HCT116 (cell line): ENCODE measurements at regions not wholly inside any gene's neighbourhood (a gene's known extent, or its start where the extent isn't known, plus 50 kb on each side); places are given as distances from the start of the nearest gene placed in this dataset.

ENCODE experiments used
- ATAC-seq: fragments of 200-7000 bp; cut with Tn5 transposase; 2 replicates; pipeline ENCODE4 v1.9.1; 2020; ENCODE audit warnings: mild to moderate bottlenecking, moderate library complexity
- BruUV-seq: library from RNA; stranded (reverse); fragments of 400-500 nt; replicated peaks from 2 replicates; lab custom pipeline; 2021; lab: Mats Ljungman, UMichigan
- CTCF ChIA-PET: fragments of 300-600 bp; sonication (Branson Sonifier 250); formaldehyde crosslinking; loops from one replicate; lab custom pipeline; 2021; ENCODE audit warnings: antibody characterized with exemption; lab: Charles Lee
- POLR2A ChIA-PET: fragments of 300-600, 350-600 bp; sonication (Branson Sonifier 250); formaldehyde crosslinking; loops from one replicate; lab custom pipeline; 2021; ENCODE audit warnings: antibody characterized with exemption; lab: Charles Lee
- RAD21 ChIA-PET, 2 experiments: fragments of 300-600 bp; sonication (Branson Sonifier 250); formaldehyde crosslinking; loops; one replicate each; lab custom pipeline; 2023; ENCODE audit warnings: low total read pairs in 2 of 2; ENCODE audit not compliant: uncharacterized antibody in 2 of 2, unreplicated experiment in 2 of 2, low non-redundant PET in 1 of 2; lab: Charles Lee
- DNase-seq: peaks from one replicate; pipeline ENCODE4 v3.0.0-alpha.2; 2010; ENCODE audit warnings: low read depth, low spot score
- H2AFZ ChIP-seq: fragments of 200-600 bp; shearing (Covaris generic), sonication (generic); 2 replicates; pipeline ENCODE4 v1.6.1; 2017; ENCODE audit warnings: low read depth, mixed run types, mixed read lengths, antibody characterized with exemption, low read length; ENCODE audit not compliant: poor library complexity, severe bottlenecking
- H3K27ac ChIP-seq: 2 replicates; pipeline ENCODE4 v1.5.1; 2012; ENCODE audit warnings: low read depth, low read length
- H3K27me3 ChIP-seq: fragments of 200-600 bp; sonication (generic); 2 replicates; pipeline ENCODE4 v1.6.1; 2016; ENCODE audit warnings: mixed run types, low read length, mixed read lengths; ENCODE audit not compliant: insufficient read depth
- H3K36me3 ChIP-seq, 2 experiments: fragments of 200-500 bp in 1 of 2; fragments of 200-600 bp in 1 of 2; sonication (Bioruptor generic) in 1 of 2; sonication (generic) in 1 of 2; 2 replicates each; pipeline versions ENCODE4 v1.5.1 to v1.6.1; 2014 to 2016; ENCODE audit warnings: low read length in 2 of 2, inconsistent platforms in 1 of 2, mixed read lengths in 1 of 2, mixed run types in 1 of 2; ENCODE audit not compliant: insufficient read depth in 2 of 2, control insufficient read depth in 1 of 2
- H3K4me1 ChIP-seq, 2 experiments: fragments of 200-600 bp in 1 of 2; sonication (generic) in 1 of 2; 2 replicates each; pipeline versions ENCODE4 v1.5.1 to v1.6.1; 2012 to 2017; ENCODE audit warnings: low read length in 2 of 2, inconsistent platforms in 1 of 2, mild to moderate bottlenecking in 1 of 2, mixed read lengths in 1 of 2, mixed run types in 1 of 2, moderate library complexity in 1 of 2; ENCODE audit not compliant: insufficient read depth in 2 of 2, control insufficient read depth in 1 of 2
- H3K4me2 ChIP-seq: fragments of 200-600 bp; sonication (generic); 2 replicates; pipeline ENCODE4 v1.6.1; 2017; ENCODE audit warnings: mixed run types, low read length, mixed read lengths
- H3K4me3 ChIP-seq, 2 experiments: fragments of 200-600 bp in 1 of 2; sonication (generic) in 1 of 2; replicated peaks in 1 of 2; 2 replicates each; pipeline ENCODE4 v1.5.1; 2011 to 2016; ENCODE audit warnings: low read length in 2 of 2, control low read depth in 1 of 2, low read depth in 1 of 2, mild to moderate bottlenecking in 1 of 2, mixed read lengths in 1 of 2, mixed run types in 1 of 2
- H3K79me2 ChIP-seq: fragments of 200-600 bp; sonication (generic); 2 replicates; pipeline ENCODE4 v1.6.1; 2017; ENCODE audit warnings: mild to moderate bottlenecking, mixed run types, low read length, moderate library complexity, mixed read lengths; ENCODE audit not compliant: insufficient read depth
- H3K9ac ChIP-seq: fragments of 200-600 bp; sonication (generic); 2 replicates; pipeline ENCODE4 v1.6.1; 2016; ENCODE audit warnings: low read length, mixed read lengths
- H3K9me2 ChIP-seq: fragments of 200-600 bp; sonication (generic), shearing (Covaris generic); 2 replicates; pipeline ENCODE4 v1.6.1; 2017; ENCODE audit warnings: mixed run types, mild to moderate bottlenecking, moderate library complexity; ENCODE audit not compliant: insufficient read depth
- H3K9me3 ChIP-seq, 2 experiments: fragments of 200-500 bp in 1 of 2; fragments of 200-600 bp in 1 of 2; sonication (Bioruptor generic) in 1 of 2; sonication (generic) in 1 of 2; 2 replicates each; pipeline ENCODE4 v1.6.1; 2014 to 2017; ENCODE audit warnings: low read length in 2 of 2, mixed read lengths in 2 of 2, inconsistent platforms in 1 of 2, low read depth in 1 of 2, mild to moderate bottlenecking in 1 of 2, mixed run types in 1 of 2, moderate library complexity in 1 of 2; ENCODE audit not compliant: control insufficient read depth in 1 of 2, insufficient read depth in 1 of 2
- H4K20me1 ChIP-seq: fragments of 200-600 bp; sonication (generic), shearing (Covaris generic); 2 replicates; pipeline ENCODE4 v1.6.1; 2017; ENCODE audit warnings: mixed run types, mild to moderate bottlenecking, moderate library complexity; ENCODE audit not compliant: insufficient read depth
- ATF3 ChIP-seq: IDR thresholded peaks from 2 replicates; pipeline ENCODE4 v1.6.1; 2012
- CEBPB ChIP-seq: IDR thresholded peaks from 2 replicates; pipeline ENCODE4 v1.6.1; 2012; ENCODE audit warnings: low read depth
- EGR1 ChIP-seq: IDR thresholded peaks from 2 replicates; pipeline ENCODE4 v1.6.1; 2012; ENCODE audit warnings: low read depth
- EZH2phosphoT487 ChIP-seq: fragments of 200-600 bp; IDR thresholded peaks from 2 replicates; pipeline ENCODE4 v1.6.1; 2018; ENCODE audit warnings: antibody characterized with exemption, borderline replicate concordance
- FOSL1 ChIP-seq: IDR thresholded peaks from 2 replicates; pipeline ENCODE4 v1.6.1; 2012; ENCODE audit warnings: low read depth
- MAX ChIP-seq: IDR thresholded peaks from 2 replicates; pipeline ENCODE4 v1.6.1; 2012
- RAD21 ChIP-seq: IDR thresholded peaks from 2 replicates; pipeline ENCODE4 v1.6.1; 2012; ENCODE audit warnings: low read depth, mild to moderate bottlenecking
- REST ChIP-seq: IDR thresholded peaks from 2 replicates; pipeline ENCODE4 v1.6.1; 2012; ENCODE audit warnings: low read depth
- SIN3A ChIP-seq: IDR thresholded peaks from 2 replicates; pipeline ENCODE4 v1.6.1; 2012; ENCODE audit warnings: low read depth
- SRF ChIP-seq: IDR thresholded peaks from 2 replicates; pipeline ENCODE4 v1.6.1; 2012; ENCODE audit warnings: low read depth
- TCF7L2 ChIP-seq: IDR thresholded peaks from 2 replicates; pipeline ENCODE4 v1.7.0; 2011; ENCODE audit warnings: borderline replicate concordance, inconsistent platforms; ENCODE audit not compliant: insufficient read depth, insufficient read length; ENCODE audit errors: extremely low read depth
- YY1 ChIP-seq: IDR thresholded peaks from 2 replicates; pipeline ENCODE4 v1.6.1; 2011; ENCODE audit warnings: low read length, low read depth, moderate library complexity, mild to moderate bottlenecking; ENCODE audit not compliant: insufficient replicate concordance; ENCODE audit errors: extremely low read depth
- intact Hi-C: fragments of 100-400 bp; cut with micrococcal nuclease; formaldehyde crosslinking; loops from 2 replicates; pipeline ENCODE4 v1.10.0; 2022

- H3K9ac ChIP-seq = no peak overlapping the region
- no peak overlapping the region for H3K27ac ChIP-seq
- BruUV-seq = no TSS peak
- ChIA-PET POLR2A (no interaction called here), RAD21 (no interaction called here), CTCF (no interaction called here)
- no peak for ATAC-seq
- H3K79me2 ChIP-seq = no peaks in the 10 kb centered on the region
- H2AFZ ChIP-seq = no peak overlapping the region
- H4K20me1 ChIP-seq = no peaks in the 10 kb centered on the region
- no peaks in the 10 kb centered on the region for H3K36me3 ChIP-seq
- TF ChIP-seq TCF7L2 = no peak
- TF ChIP-seq YY1 = no peak
- TF ChIP-seq EGR1 = no peak
- no peak for TF ChIP-seq SRF
- TF ChIP-seq RAD21 = no peak
- no peak for TF ChIP-seq MAX
- no peak overlapping the region for H3K4me3 ChIP-seq
- no peaks in the 10 kb centered on the region for H3K4me1 ChIP-seq
- DNase-seq = no peak
- H3K27me3 ChIP-seq = no peaks in the 10 kb centered on the region
- H3K9me3 ChIP-seq = peaks cover 0 to 12% of the 10 kb centered on the region in 2 experiments; a peak in 1 of 4 replicates
- intact Hi-C loops = no loop called here
- H3K4me2 ChIP-seq = no peak overlapping the region
- no peaks in the 10 kb centered on the region for H3K9me2 ChIP-seq
Measured at GRCh38 chr18:77544792-77545191, 295.1 kb downstream of the GALR1 start.

GRCh38 chr18:77547757-77548156, 298.1 kb downstream of the GALR1 start:
- DNase-seq = no peak
- Histone ChIP-seq H3K4me1 (no peaks in the 10 kb centered on the region), H3K4me3 (no peak overlapping the region), H3K4me2 (no peak overlapping the region), H3K27me3 (no peaks in the 10 kb centered on the region), H3K27ac (no peak overlapping the region), H3K9me3 (peaks cover 4 to 9% of the 10 kb centered on the region in 2 experiments; a peak in 2 of 4 replicates), H4K20me1 (no peaks in the 10 kb centered on the region), H3K79me2 (no peaks in the 10 kb centered on the region), H3K9ac (no peak overlapping the region), H2AFZ (no peak overlapping the region), H3K9me2 (no peaks in the 10 kb centered on the region), H3K36me3 (no peaks in the 10 kb centered on the region)
- POLR2A ChIA-PET = no interaction called here
- no TSS peak for BruUV-seq
- ATAC-seq = no peak
- intact Hi-C loops = no loop called here
- TF ChIP-seq REST = no peak
- TF ChIP-seq CEBPB = no peak
- TF ChIP-seq ATF3 = no peak
- no peak for TF ChIP-seq EZH2phosphoT487
- no peak for TF ChIP-seq SIN3A
- no peak for TF ChIP-seq FOSL1
- RAD21 ChIA-PET = no interaction called here
- CTCF ChIA-PET = no interaction called here
